HL-60 (cell line): ENCODE measurements at regions not wholly inside any gene's neighbourhood (a gene's known extent, or its start where the extent isn't known, plus 50 kb on each side); places are given as distances from the start of the nearest gene placed in this dataset.
A peak's percentile ranks its signal among the peaks of the same experiment; 100 is the strongest.

ENCODE experiments used
- DNase-seq, 2 experiments: peaks; one replicate each; pipeline ENCODE4 v3.0.0-alpha.2; 2010 to 2020; ENCODE audit warnings: low read depth in 1 of 2, low spot score in 1 of 2
- H3K27ac ChIP-seq: fragments of 250-450 bp; sonication (Bioruptor Pico); replicated peaks from 2 replicates; pipeline ENCODE4 v1.5.1; 2020; ENCODE audit warnings: mild to moderate bottlenecking, moderate library complexity
- H3K27me3 ChIP-seq: fragments of 250-450 bp; sonication (Bioruptor Pico); 2 replicates; pipeline ENCODE4 v1.5.1; 2021; ENCODE audit warnings: mild to moderate bottlenecking, moderate library complexity; ENCODE audit not compliant: insufficient read depth, poor library complexity, severe bottlenecking
- H3K4me3 ChIP-seq: replicated peaks from 2 replicates; pipeline ENCODE4 v1.5.1; 2011; ENCODE audit warnings: mild to moderate bottlenecking, control low read depth, low read length; ENCODE audit not compliant: insufficient read depth
- CTCF ChIP-seq: IDR thresholded peaks from one replicate; pipeline ENCODE4 v1.5.1; 2011; ENCODE audit warnings: low read length, control low read depth, inconsistent platforms; ENCODE audit not compliant: insufficient read depth
- GABPA ChIP-seq: IDR thresholded peaks from 2 replicates; pipeline ENCODE4 v1.6.1; 2012; ENCODE audit warnings: low read depth
- POLR2AphosphoS5 ChIP-seq: IDR thresholded peaks from 2 replicates; pipeline ENCODE4 v1.6.1; 2012; ENCODE audit warnings: low read depth
- SPI1 ChIP-seq: IDR thresholded peaks from 2 replicates; pipeline ENCODE4 v1.6.1; 2012; ENCODE audit warnings: low read depth, mild to moderate bottlenecking, borderline replicate concordance
- TF ChIP-seq, protein P1 (sequence below): IDR thresholded peaks from 2 replicates; pipeline ENCODE4 v1.6.1; 2012; ENCODE audit warnings: low read depth; ENCODE audit not compliant: insufficient replicate concordance

DNA sequence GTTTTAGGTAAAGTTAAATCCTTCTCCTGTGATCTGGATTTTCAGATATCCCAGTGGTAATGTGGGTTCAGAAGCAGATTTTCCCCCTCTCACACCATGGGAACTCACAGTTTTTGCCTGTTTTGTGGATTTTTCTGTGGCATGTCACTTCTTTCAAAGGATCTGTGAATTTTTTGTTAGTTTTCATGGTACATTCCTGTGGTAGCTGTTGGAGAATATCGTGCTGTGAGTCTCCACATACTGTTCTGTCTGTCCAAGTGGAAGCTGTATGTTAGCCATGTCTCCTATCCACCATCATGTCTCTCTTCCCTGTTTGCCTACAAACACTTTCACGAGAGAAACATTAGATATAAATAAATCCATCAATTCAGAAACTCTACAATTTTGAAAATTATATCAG is 378.7 kb upstream of the ADGRB3 start:
- no peak for DNase-seq
- Histone ChIP-seq H3K27me3 (no peaks in the 10 kb centered on the region), H3K27ac (no peak overlapping the region), H3K4me3 (no peak overlapping the region)
- TF ChIP-seq CTCF (no peak), SPI1 (no peak), POLR2AphosphoS5 (no peak), GABPA (no peak)
- TF ChIP-seq, protein P1, sequence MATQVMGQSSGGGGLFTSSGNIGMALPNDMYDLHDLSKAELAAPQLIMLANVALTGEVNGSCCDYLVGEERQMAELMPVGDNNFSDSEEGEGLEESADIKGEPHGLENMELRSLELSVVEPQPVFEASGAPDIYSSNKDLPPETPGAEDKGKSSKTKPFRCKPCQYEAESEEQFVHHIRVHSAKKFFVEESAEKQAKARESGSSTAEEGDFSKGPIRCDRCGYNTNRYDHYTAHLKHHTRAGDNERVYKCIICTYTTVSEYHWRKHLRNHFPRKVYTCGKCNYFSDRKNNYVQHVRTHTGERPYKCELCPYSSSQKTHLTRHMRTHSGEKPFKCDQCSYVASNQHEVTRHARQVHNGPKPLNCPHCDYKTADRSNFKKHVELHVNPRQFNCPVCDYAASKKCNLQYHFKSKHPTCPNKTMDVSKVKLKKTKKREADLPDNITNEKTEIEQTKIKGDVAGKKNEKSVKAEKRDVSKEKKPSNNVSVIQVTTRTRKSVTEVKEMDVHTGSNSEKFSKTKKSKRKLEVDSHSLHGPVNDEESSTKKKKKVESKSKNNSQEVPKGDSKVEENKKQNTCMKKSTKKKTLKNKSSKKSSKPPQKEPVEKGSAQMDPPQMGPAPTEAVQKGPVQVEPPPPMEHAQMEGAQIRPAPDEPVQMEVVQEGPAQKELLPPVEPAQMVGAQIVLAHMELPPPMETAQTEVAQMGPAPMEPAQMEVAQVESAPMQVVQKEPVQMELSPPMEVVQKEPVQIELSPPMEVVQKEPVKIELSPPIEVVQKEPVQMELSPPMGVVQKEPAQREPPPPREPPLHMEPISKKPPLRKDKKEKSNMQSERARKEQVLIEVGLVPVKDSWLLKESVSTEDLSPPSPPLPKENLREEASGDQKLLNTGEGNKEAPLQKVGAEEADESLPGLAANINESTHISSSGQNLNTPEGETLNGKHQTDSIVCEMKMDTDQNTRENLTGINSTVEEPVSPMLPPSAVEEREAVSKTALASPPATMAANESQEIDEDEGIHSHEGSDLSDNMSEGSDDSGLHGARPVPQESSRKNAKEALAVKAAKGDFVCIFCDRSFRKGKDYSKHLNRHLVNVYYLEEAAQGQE = no peak

GRCh38 chr6:68252632-68253031 is 382.4 kb upstream of the ADGRB3 start:
- DNase-seq = no peak
- Histone ChIP-seq H3K27me3 (no peaks in the 10 kb centered on the region), H3K27ac (no peak overlapping the region), H3K4me3 (no peak overlapping the region)
- no peak for TF ChIP-seq POLR2AphosphoS5
- TF ChIP-seq SPI1 = peak; percentile 82
- TF ChIP-seq CTCF = no peak
- TF ChIP-seq, protein P1 = no peak
- TF ChIP-seq GABPA = no peak

- Histone ChIP-seq H3K27me3 (no peaks in the 10 kb centered on the region), H3K27ac (no peak overlapping the region), H3K4me3 (no peak overlapping the region)
- no peak for DNase-seq
- TF ChIP-seq, protein P1 = no peak
- TF ChIP-seq GABPA = no peak
- TF ChIP-seq POLR2AphosphoS5 = no peak
- TF ChIP-seq SPI1 = no peak
- no peak for TF ChIP-seq CTCF
Observed at GRCh38 chr6:68247782-68248181, 387.3 kb upstream of the ADGRB3 start.
